GM19463 (cell line): ENCODE measurements at regions not wholly inside any gene's neighbourhood (a gene's known extent, or its start where the extent isn't known, plus 50 kb on each side); places are given as distances from the start of the nearest gene placed in this dataset.
"Not testable (repeated sequence)": the region's sequence is repeated elsewhere in the genome, so short reads cannot be mapped to it uniquely, and the experiment has no call there.

Source experiments
- ATAC-seq: cut with Tn5 transposase; IDR thresholded peaks from one replicate; pipeline ENCODE4 v1.9.1; 2021; ENCODE audit warnings: mild to moderate bottlenecking, moderate library complexity; ENCODE audit not compliant: unreplicated experiment

DNA sequence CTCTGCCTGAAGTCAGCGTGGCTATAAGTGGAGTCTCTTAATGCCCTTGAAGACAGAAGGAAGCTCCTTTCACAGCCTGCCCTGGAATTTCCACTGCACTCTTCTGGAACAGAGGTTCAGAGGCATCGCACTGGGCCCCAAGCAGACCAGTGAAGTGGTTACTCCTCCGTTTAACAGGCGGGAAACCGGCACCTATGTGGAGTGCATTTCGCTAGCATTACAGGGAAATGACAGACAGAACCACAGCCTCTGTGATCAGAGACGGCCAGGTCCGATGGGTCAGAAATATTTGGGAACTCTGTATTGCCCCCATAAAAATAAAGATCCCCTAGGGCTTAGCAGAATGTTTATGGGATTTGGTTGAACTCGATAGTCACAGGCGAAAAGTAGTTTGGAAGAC, 406.9 kb upstream of the PRKCQ start:
- no peak for ATAC-seq

DNA sequence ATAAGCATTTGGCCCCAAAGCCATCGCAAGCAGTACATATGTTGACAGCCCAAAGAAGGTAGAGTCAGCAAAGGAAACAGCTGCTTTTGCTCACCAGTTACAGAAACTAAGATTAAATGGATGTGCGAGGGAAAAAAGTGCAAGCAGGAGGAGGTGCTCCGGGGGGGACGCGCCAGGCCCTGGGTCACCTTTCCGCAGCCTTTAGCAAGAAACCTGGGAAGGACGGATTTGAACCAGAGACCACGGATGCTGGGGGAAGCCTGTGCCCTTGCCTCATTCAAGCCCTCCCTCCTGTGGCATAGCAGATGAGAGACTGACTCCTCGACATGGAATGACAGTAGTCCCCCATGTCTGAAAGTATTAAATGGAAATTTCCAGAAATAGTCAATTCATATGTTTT, 405.6 kb upstream of the PRKCQ start:
- ATAC-seq, result no peak

DNA sequence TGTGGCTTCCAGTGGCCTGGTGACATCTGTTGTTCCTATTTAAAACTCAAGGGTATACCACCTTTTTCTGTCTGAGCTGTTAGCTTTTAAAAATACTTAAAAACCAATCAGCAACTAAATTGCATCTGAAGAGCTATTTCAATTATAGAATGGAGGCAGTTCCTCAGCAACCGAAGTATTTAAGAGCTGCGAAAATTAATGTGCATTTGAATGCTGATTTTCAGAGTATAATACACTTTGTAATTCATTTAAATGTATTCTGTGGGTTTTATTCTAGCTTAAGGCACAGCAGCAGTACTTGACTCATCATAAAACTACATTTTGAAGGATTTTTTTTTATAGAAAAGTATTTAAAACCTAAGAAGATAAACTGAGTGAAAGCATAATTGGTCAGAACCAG, 404.9 kb upstream of the PRKCQ start:
- no peak for ATAC-seq

DNA sequence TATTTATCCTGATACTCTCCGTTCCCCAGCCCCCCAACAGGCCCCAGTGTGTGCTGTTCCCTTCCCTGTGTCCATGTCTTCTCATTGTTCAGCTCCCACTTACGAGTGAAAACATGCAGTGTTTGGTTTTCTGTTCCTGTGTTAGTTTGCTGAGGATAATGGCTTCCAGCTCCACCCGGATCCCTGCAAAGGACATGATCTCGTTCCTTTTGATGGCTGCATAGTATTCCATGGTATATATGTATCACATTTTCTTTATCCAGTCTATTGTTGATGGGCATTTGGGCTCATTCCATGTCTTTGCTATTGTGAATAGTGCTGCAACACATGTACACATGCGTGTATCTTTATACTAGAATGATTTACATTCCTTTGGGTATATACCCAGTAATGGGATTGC, 403.9 kb upstream of the PRKCQ start:
- ATAC-seq, result not testable (repeated sequence)

DNA sequence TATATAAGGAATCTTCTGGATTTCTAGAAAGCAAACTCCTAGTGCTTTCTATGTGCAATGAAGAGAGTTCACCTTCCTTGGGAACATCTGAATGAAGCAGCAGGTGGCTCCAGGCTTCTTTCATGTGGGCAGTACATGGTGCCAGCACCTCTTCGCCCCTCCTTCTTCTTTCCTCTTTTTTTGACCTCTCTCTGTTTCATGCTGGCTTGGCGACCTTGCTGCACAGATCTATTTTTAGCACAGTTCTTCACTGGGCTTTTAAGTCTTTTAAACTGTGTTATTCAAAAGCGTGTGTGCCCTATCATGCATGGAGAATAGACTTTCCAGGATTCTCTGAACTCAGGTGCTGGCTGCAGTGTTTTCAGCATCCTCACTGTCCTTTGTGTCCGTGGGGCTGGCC, 400.3 kb upstream of the PRKCQ start:
- no peak for ATAC-seq

DNA sequence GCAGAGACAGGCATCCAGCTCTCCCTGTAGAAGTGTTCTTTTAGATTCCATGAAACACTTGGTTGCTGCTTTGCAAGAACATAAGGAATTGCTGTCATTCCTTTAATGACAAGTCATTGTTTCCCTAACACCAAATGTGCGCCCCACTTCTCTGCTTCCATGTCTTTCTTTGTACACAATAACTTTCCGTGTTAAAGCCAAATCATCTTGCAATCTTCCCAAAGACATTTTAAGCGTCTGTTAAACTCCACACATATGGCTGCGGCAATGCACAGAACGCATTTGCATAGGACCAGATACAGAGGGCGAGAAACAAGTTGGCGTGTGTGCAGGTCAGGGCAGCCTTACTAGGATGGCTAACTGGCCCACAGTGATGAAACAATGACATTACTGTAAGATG, 399.3 kb upstream of the PRKCQ start:
- ATAC-seq, result no peak

DNA sequence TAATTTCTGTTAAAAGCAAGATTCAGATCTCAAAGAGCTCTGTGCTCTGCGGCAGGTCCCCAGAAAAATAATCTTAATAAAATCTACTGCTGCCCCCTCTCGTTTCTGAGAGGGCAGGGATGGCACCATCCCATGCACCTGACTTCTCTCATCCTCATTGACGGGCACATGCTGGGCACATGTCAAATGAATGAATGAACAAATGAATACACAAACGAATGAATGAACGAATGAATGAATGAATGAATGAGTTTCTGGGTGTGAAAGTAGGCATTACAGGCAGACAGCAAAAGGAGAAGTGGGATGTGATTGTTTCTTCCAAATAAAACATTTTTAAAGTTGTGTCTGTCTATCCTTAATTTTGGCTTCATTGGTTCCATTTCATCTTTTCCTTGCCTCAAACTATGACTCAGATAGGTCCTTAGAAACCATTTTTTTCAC, 398.1 kb upstream of the PRKCQ start:
- ATAC-seq, result no peak

DNA sequence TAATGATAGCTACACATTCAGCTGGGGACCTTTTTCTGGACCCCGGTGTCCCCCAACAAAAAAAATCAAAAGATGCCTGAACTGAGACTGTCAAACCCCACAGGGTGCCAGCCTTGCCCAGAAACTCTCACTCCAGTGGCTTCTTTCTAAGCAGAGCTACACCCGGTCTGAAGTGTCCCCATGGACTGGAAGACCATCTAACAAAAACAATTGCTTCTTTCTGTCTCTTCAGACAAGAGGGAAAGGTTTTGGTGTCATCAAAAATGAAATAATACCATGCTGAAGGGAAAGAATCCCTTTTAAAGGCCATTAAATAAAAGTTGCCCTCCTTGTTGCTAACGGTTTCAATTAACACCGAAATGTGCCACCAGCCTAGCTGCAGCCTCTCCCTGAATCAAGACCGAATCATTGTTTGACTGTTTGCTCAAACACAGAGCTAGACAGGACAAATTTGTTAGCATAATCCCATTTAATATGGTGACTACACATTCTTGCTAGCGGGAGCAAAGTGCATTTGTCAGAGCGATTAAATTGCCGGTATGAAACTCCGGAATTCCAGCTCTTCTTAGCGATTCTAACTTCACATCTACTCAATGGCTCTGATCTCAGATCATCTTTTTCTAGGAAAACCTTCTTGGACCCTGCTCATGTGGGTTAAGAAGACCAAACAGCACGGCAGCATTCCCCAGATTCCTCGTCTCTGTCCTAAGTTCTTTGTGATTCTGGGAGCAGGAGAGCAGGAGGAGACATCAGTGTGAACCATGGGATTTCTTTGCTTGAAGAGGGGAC, 397.5 kb upstream of the PRKCQ start:
- no peak for ATAC-seq

DNA sequence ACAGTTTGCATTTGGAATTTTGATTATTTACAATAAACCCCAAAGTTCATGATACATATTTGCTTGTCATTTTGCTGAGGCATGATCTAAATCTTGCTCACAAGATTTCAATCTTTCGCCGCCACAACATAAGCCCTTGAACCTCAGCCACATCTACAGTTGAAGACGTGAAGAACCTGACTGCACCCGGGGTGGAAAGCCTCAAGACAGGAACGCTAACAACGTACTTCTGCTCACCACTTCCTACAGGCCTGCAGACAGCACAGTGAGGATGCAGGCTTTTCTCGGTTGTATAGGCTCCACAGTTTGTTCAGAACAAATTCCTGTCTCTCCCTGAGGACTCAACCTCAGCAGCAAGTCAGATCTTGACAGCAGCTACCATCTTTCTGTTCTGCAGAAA, 393.8 kb upstream of the PRKCQ start:
- ATAC-seq, result no peak

DNA sequence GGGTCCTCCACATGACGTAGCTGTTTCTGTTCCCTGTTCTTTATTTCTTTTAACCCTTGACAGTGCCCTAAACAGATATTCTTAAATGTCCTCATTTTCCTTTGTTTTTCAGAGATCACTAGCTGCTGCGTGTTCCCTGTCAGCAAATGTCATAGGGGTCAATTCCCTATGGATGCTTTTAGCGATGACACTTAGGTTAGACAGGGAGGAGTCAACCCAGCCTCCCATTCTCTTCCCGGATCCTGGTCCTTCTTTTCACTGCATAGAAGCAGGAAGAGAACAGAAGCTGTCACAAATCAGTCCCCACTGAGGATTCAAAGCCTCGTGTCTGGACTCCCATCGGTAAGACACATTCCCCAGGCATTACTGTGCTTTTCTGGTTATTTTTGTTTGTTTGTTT, 392.1 kb upstream of the PRKCQ start:
- ATAC-seq, result no peak

DNA sequence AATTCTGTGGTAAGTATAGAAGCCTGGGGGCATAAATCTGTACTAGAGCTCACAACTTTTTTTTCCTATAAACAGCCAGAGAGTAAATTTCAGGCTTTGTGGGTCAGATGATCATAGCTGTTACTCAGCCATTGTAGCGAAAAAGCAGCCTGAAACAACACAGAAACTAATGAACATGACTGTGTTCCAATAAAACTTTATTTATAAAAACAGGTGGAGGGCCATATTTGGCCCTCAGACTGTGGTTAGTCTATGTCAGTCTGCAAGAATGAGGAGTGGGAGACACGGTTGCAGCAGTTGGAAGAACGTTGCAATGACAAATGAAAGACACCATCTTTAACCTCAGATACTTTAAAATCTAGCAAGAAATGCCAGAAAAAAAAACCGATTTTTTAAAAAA, 389.6 kb upstream of the PRKCQ start:
- ATAC-seq, result no peak

DNA sequence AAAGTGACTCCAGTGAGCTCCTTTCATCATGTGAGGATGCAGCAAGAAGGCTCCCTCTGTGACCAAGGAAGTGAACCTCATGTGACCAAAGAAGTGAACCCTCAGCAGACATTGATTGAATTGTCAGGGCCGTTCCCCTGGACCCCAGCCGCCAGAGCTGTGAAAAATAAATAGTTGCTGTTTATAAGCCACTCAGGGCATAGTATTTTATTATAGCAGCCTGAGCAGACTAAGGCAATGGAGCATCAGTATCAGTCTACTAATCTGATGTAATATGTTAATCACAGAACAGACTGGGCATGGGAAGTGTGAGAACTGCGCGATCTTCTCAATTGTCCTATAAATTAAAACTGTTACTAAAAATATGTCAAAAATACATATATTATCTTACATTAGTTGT, 384.5 kb upstream of the PRKCQ start:
- ATAC-seq, result no peak

DNA sequence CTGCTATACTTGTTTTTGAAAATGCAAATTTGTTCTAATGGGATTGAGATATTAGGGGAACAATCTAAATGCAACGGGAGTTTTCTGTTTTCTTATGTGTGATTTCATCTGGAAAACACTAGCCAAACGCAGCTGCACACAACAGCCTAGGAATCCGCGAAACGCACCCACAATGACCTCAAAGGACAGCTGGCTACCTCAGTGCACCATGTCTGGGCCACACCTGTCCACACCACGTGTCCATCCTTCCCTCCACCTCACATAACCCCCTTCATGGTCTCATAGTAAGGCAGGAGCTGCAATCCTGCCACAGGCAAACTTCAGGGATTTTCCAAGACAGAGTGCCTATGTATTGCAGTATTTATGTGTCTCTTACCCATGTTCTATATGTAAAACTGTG, 382.5 kb upstream of the PRKCQ start:
- ATAC-seq, result no peak

DNA sequence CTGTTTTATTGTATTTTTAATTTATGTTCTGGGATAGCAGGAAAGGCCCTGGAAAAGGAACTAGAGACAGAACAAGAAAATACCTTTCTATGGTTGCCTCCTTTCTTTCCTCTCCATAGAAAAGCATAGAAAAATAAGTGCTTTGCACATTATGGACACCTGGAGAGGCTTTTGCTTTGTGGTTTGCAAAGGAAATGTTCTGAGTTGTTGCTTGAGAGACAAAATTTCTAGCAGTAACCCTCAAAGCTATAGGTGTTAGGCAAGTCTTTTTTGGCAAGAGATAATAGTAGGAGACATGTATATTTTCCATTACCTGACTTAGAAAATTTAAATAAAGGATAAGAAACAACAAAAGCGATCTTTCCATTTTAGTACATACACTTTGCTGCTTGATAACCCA, 378.6 kb upstream of the PRKCQ start:
- no peak for ATAC-seq

DNA sequence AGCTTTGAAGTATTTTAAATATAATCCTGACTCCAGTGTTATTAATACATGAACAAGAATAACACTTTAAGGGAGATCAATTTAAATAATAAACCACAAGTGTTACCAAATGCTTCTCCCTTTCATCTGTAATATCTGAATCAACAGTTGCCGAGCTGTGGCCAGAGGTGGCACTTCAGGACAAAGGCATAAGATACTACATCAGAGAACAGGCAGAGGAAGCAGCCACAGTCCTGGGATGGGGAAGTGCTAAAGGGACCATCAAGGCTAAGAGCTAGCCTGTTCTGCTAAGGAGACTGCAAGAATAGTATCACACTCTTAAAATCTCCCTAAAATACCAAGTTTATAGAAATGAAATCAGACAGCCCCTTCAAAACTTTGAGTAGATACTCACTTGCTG, 378.2 kb upstream of the PRKCQ start:
- no peak for ATAC-seq

DNA sequence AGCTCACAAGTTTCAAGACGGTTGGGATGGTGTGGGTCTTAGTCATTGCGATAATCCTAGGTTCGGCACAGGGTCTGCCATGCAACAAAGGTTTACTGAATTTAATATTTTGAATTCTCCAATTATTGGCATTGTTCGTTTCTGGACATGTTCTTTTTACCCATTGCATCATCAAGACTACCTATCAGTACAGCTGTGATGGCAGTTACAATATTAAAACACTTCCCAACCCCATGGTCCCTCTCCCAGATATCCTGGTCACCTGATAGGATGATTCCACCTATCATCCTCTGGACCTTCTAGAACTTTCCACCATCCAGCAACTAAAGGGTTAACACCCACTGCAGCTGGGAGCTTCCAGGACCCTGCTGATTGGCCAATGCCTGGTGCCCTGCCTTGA, 377.8 kb upstream of the PRKCQ start:
- no peak for ATAC-seq

DNA sequence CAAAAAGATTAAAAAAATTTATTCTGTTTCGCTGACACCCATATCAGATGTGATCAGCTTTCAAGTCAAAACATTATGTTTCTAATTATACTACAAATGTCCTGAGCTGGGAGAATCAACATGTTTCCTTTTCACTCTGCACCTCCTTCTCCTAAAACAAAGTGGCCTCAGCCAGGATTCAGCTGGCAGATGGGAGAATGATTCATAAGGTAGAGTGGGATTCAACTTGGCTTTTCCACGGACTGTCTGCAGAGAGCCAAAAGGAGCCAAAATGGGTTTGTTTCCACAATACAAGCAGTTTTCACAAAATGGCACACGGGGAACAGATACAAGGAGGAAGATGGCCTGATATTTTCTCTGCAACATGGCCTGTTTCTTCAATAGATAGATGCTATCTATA, 376.5 kb upstream of the PRKCQ start:
- no peak for ATAC-seq

DNA sequence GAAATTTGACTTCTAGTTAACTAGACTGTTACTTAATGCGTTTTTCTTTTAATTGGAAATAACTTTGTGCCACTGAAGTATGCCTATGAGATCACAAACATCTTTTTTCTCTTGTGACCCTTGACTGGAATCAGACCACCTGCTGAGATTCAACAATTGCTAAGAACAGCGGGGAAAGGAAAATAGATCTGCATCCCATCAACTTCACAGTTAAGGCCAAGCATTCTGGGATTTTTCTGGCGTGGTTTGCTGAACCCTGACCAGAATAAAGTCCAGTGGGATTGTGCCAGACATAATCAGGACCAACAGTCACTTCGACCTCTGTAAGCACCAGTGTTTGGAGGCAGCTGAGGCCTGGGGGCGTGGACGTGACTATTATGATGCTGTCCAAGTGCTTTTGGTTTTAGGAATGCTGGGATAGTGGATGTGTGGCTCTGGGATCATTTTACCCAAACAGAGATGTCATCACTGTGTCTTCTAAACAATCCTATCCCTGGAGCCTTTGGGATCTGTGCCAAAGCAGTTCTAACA, 373.3 kb upstream of the PRKCQ start:
- no peak for ATAC-seq

DNA sequence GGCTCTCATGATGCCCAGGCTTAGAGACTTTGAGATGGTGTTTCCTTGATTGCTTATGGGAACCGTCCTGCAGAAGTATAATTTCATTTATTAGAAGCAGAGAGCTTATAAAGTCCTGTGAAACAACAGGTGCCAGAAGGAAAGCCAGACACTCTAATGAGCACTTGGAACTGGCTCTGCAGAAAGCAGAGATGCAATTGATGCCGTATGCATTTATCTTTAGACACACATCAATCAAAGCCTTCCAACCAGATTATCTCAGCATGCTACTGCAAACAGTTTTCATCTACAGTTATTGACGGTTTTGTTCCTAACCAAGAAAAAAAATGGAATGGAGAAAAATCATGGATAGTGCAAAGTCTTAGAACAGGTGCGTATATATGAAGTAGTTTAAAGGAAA, 371.7 kb upstream of the PRKCQ start:
- no peak for ATAC-seq

DNA sequence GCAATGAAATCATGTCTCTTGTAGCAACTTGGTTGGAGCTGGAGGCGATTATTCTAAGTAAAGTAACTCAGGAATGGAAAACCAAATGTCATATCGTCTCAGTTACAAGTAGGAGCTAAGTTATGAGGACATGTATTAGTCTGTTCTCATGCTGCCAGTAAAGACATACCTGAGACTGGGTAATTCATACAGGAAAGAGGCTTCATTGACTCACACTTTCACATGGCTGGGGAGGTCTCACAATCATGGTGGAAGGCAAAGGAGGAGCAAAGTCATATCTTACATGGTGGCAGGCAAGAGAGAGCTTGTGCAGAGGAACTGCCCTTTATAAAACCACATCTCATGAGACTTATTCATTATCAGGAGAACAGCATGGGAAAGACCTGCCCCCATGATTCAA, 370.1 kb upstream of the PRKCQ start:
- ATAC-seq, result no peak

DNA sequence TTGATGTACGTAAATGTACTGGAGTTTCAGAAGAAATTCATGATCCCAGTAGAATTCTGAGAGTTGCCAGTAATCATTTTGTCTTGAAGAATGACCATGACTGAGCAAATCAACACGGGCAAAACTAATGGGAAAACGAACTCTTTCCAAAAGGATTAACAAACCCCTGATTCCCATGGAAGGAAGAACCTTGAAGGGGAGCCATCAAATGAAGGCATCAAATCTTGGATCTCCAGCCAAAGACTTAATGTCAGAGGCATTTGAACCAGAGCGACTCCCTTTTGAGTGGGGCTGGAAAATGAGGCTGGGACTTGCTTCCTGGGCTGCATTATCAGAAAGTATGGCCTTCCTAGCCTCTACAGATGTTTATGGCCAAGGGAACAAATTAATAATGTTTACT, 364.4 kb upstream of the PRKCQ start:
- ATAC-seq, result no peak

DNA sequence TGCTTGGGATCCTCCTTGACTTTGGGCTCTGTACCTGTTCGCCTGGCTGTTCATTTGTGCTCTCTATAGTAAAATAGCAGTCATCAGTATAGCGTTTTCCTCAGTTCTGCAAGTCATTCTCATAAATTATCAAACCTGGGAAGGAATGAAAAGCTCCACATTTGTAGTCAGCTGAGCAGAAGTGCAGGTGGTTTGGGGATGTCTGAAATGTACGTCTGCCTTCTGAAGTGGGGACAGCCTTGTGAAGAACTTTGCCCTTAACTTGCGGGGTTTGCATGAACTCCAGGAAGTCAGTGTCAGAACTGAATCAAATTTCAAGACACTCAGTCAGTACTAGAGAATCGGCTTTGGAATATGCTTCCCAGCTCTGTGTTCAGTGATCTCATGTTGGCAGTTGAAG, 358.3 kb upstream of the PRKCQ start:
- no peak for ATAC-seq

DNA sequence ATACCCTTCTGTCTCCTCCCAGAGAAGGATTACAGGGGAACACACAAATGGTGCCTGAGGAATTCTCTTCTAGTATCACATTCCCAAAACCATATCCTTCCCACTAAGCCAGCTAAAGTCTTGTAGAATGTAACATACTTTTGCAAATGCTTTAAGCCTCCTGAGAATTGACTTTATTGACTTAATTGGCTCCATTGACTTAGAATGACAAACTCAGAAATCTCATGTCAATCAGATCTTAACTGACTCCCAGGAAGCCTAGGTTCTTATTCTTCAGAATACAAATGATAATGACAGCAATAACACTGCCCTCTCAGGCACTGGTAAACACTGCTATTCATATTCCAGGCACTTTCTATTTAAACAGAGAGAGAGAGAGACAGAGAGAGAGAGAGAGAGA, 356.9 kb upstream of the PRKCQ start:
- ATAC-seq, result no peak
